NCI-H748 (cell line): ENCODE measurements at regions not wholly inside any gene's neighbourhood (a gene's known extent, or its start where the extent isn't known, plus 50 kb on each side); places are given as distances from the start of the nearest gene placed in this dataset.
A peak's percentile ranks its signal among the peaks of the same experiment; 100 is the strongest.
"Not testable (repeated sequence)": the region's sequence is repeated elsewhere in the genome, so short reads cannot be mapped to it uniquely, and the experiment has no call there.

Source experiments
- DNase-seq: peaks from one replicate; lab custom pipeline; 2025; ENCODE audit not compliant: unreplicated experiment; lab: John Stamatoyannopoulos, UW

GRCh38 chr2:88396209-88396608 is 56.3 kb downstream of the FOXI3 start:
- no peak for DNase-seq

GRCh38 chr2:88377641-88377991 is 74.9 kb downstream of the FOXI3 start:
- DNase-seq = no peak

- no peak for DNase-seq
These were observed 80.5 kb downstream of the FOXI3 start for GRCh38 chr2:88372042-88372441.

- DNase-seq = not testable (repeated sequence)
These were observed 87.1 kb downstream of the FOXI3 start for GRCh38 chr2:88365408-88365807.

GRCh38 chr2:88355486-88355885 is 97.0 kb downstream of the FOXI3 start:
- no peak for DNase-seq

- no peak for DNase-seq
These were observed 101.3 kb downstream of the FOXI3 start for GRCh38 chr2:88351249-88351601.

- DNase-seq = peak; percentile 64
These were observed 101.9 kb downstream of the FOXI3 start for GRCh38 chr2:88350331-88351248.

GRCh38 chr2:88345842-88346241 is 106.7 kb downstream of the FOXI3 start:
- no peak for DNase-seq

GRCh38 chr2:88342749-88343148 is 109.7 kb downstream of the FOXI3 start:
- DNase-seq = no peak

- DNase-seq = no peak
These were observed 118.1 kb downstream of the FOXI3 start for GRCh38 chr2:88334418-88334817.

- no peak for DNase-seq
These were observed 121.3 kb downstream of the FOXI3 start for GRCh38 chr2:88331239-88331638.

GRCh38 chr2:88329815-88330603 is 122.5 kb downstream of the FOXI3 start:
- peak; percentile 69 for DNase-seq

GRCh38 chr2:88321449-88322248 is 130.8 kb downstream of the FOXI3 start:
- no peak for DNase-seq

GRCh38 chr2:88320076-88320773 is 132.3 kb downstream of the FOXI3 start:
- no peak for DNase-seq

GRCh38 chr2:88318956-88319330 is 133.6 kb downstream of the FOXI3 start:
- no peak for DNase-seq

GRCh38 chr2:88318071-88318955 is 134.2 kb downstream of the FOXI3 start:
- DNase-seq = no peak

GRCh38 chr2:88310787-88311186 is 140.6 kb downstream of the THNSL2 start:
- no peak for DNase-seq

- DNase-seq = peak; percentile 10
These were observed 137.7 kb downstream of the THNSL2 start for GRCh38 chr2:88307817-88308216.

GRCh38 chr2:88303865-88304264 is 133.7 kb downstream of the THNSL2 start:
- no peak for DNase-seq

GRCh38 chr2:88296247-88296646 is 126.1 kb downstream of the THNSL2 start:
- no peak for DNase-seq
